B cell (primary cell): ENCODE measurements at regions not wholly inside any gene's neighbourhood (a gene's known extent, or its start where the extent isn't known, plus 50 kb on each side); places are given as distances from the start of the nearest gene placed in this dataset.

Source experiments
- CTCF ChIP-seq: fragments of 200-600 bp; IDR thresholded peaks from one replicate; pipeline ENCODE4 v1.8.0; 2022; ENCODE audit warnings: antibody characterized with exemption, mild to moderate bottlenecking
- EZH2 ChIP-seq: IDR thresholded peaks from 2 replicates; pipeline ENCODE4 v1.6.1; 2012; ENCODE audit warnings: borderline replicate concordance, low read depth, mild to moderate bottlenecking, moderate library complexity, low read length; ENCODE audit not compliant: insufficient read depth, poor library complexity, severe bottlenecking

GRCh38 chr13:111658145-111659100 lies 338.0 kb downstream of the TEX29 start:
- TF ChIP-seq CTCF, result no peak
- TF ChIP-seq EZH2, result no peak
